SU-DHL-6 (cell line): ENCODE measurements at regions not wholly inside any gene's neighbourhood (a gene's known extent, or its start where the extent isn't known, plus 50 kb on each side); places are given as distances from the start of the nearest gene placed in this dataset.
"Not testable (repeated sequence)": the region's sequence is repeated elsewhere in the genome, so short reads cannot be mapped to it uniquely, and the experiment has no call there.

ENCODE experiments used
- EZH2phosphoT487 ChIP-seq: fragments of 200-600 bp; sonication (generic), shearing (Covaris generic); conservative IDR thresholded peaks from 2 replicates; pipeline ENCODE4 v1.6.1; 2018; ENCODE audit warnings: mild to moderate bottlenecking, antibody characterized with exemption, low read length, moderate library complexity, mixed read lengths
- TF ChIP-seq, protein P1 (sequence below): fragments of 200-600 bp; sonication (generic); IDR thresholded peaks from one replicate; pipeline ENCODE4 v1.5.1; 2017; ENCODE audit warnings: antibody characterized with exemption, mild to moderate bottlenecking, low read length, moderate library complexity; ENCODE audit not compliant: insufficient read depth, poor library complexity, severe bottlenecking

DNA sequence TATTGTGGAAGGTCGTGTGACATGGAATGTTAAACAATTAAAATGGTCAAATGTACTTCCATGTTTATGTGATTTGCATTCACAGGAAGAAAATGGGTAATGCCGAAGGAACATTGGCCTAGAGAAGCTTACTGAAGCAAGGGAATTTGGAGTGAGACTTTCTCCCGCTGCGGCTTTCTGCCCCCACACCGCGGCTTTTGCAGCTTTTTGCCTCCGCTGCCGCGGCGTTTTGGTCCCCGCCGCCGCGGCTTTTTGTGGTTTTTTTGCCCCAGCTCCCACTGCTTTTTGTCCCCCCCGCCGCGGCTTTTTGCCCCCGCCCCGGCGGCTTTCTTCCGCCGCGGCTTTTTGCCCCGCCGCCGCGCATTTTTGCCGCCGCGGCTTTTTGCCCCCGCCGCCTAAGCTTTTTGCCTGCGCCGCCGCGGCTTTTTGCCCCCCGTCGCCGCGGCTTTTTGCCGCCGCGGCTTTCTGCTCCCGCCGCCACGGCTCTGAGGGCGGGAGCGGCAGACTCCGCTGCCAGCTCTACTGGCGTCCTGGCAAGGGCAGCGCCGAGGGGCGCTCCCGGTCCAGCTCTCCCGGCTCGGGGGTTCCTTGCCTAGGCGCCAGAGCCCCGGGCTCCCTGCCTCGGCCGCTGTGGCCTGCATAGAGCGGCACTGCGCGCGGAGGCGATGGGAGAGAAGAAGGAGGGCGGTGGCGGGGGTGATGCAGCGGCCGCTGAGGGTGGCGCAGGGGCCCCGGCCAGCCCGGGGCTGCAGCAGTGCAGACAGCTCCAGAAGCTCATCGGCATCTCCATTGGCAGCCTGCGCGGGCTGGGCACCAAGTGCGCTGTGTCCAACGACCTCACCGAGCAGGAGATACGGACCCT, 134.3 kb upstream of the ERV3-1 start:
- not testable (repeated sequence) for TF ChIP-seq EZH2phosphoT487
- TF ChIP-seq, protein P1, sequence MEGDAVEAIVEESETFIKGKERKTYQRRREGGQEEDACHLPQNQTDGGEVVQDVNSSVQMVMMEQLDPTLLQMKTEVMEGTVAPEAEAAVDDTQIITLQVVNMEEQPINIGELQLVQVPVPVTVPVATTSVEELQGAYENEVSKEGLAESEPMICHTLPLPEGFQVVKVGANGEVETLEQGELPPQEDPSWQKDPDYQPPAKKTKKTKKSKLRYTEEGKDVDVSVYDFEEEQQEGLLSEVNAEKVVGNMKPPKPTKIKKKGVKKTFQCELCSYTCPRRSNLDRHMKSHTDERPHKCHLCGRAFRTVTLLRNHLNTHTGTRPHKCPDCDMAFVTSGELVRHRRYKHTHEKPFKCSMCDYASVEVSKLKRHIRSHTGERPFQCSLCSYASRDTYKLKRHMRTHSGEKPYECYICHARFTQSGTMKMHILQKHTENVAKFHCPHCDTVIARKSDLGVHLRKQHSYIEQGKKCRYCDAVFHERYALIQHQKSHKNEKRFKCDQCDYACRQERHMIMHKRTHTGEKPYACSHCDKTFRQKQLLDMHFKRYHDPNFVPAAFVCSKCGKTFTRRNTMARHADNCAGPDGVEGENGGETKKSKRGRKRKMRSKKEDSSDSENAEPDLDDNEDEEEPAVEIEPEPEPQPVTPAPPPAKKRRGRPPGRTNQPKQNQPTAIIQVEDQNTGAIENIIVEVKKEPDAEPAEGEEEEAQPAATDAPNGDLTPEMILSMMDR: not testable (repeated sequence)
